ENCODE measurements at regions not wholly inside any gene's neighbourhood (a gene's known extent, or its start where the extent isn't known, plus 50 kb on each side); places are given as distances from the start of the nearest gene placed in this dataset.

GRCh38 chr4:154143720-154144119, 347.9 kb downstream of the DCHS2 start:
- DNase-seq, result no peak
- TF ChIP-seq CTCF (IDR thresholded peaks at IDR 0.05), result no peak
- H3K27me3 ChIP-seq, result no peaks in the 10 kb centered on the region

GRCh38 chr4:154142664-154143063, 348.9 kb downstream of the DCHS2 start:
- no peak for TF ChIP-seq CTCF (IDR thresholded peaks at IDR 0.05)
- intact Hi-C loops (cut with DNase I), result no loop called here
- H3K27ac ChIP-seq, result no peak overlapping the region
- no peak overlapping the region for H3K4me3 ChIP-seq
- no peaks in the 10 kb centered on the region for H3K27me3 ChIP-seq
- no peak overlapping the region for H3K9ac ChIP-seq (ENCODE audit: low read depth in 2 of 2, low read length in 2 of 2)
- no peaks in the 10 kb centered on the region for H3K4me1 ChIP-seq
- no peaks in the 10 kb centered on the region for H3K36me3 ChIP-seq
- H3K9me3 ChIP-seq, result no peaks in the 10 kb centered on the region
- DNase-seq, result no peak

More at GRCh38 chr4:154143720-154144119, 347.9 kb downstream of the DCHS2 start:
- Histone ChIP-seq H3K9ac (ENCODE audit: low read depth in 2 of 2, low read length in 2 of 2) (no peak overlapping the region), H3K36me3 (no peaks in the 10 kb centered on the region), H3K4me3 (no peak overlapping the region), H3K4me1 (no peaks in the 10 kb centered on the region), H3K27ac (no peak overlapping the region), H3K9me3 (no peaks in the 10 kb centered on the region)
- intact Hi-C loops (cut with DNase I), result no loop called here

GRCh38 chr4:154140869-154141268, 350.7 kb downstream of the DCHS2 start:
- no peak overlapping the region for H3K4me3 ChIP-seq
- no peak for DNase-seq
- intact Hi-C loops (cut with DNase I), result no loop called here

GRCh38 chr4:154137320-154137905, 348.5 kb upstream of the SFRP2 start:
- Histone ChIP-seq H3K36me3 (no peaks in the 10 kb centered on the region), H3K4me1 (no peaks in the 10 kb centered on the region), H3K4me3 (no peak overlapping the region), H3K27ac (no peak overlapping the region), H3K9ac (ENCODE audit: low read depth in 2 of 2, low read length in 2 of 2) (no peak overlapping the region), H3K27me3 (no peaks in the 10 kb centered on the region), H3K9me3 (no peaks in the 10 kb centered on the region)
- no peak for DNase-seq
- intact Hi-C loops (cut with DNase I), result no loop called here
- no peak for TF ChIP-seq CTCF (IDR thresholded peaks at IDR 0.05)

More at GRCh38 chr4:154140869-154141268, 350.7 kb downstream of the DCHS2 start:
- no peak overlapping the region for H3K9ac ChIP-seq (ENCODE audit: low read depth in 2 of 2, low read length in 2 of 2)
- no peak overlapping the region for H3K27ac ChIP-seq
- H3K9me3 ChIP-seq, result no peaks in the 10 kb centered on the region
- no peaks in the 10 kb centered on the region for H3K27me3 ChIP-seq
- TF ChIP-seq CTCF (IDR thresholded peaks at IDR 0.05), result no peak
- H3K4me1 ChIP-seq, result no peaks in the 10 kb centered on the region
- no peaks in the 10 kb centered on the region for H3K36me3 ChIP-seq

- Histone ChIP-seq H3K9ac (ENCODE audit: low read depth in 2 of 2, low read length in 2 of 2) (no peak overlapping the region), H3K27me3 (no peaks in the 10 kb centered on the region), H3K27ac (no peak overlapping the region), H3K4me1 (no peaks in the 10 kb centered on the region), H3K36me3 (no peaks in the 10 kb centered on the region), H3K9me3 (no peaks in the 10 kb centered on the region), H3K4me3 (no peak overlapping the region)
- no peak for DNase-seq
- intact Hi-C loops (cut with DNase I), result no loop called here
- no peak for TF ChIP-seq CTCF (IDR thresholded peaks at IDR 0.05)
Observed at GRCh38 chr4:154135576-154135975, 346.7 kb upstream of the SFRP2 start.
